Occipital lobe (tissue), 1 donor: ENCODE measurements at regions not wholly inside any gene's neighbourhood (a gene's known extent, or its start where the extent isn't known, plus 50 kb on each side); places are given as distances from the start of the nearest gene placed in this dataset.
"Not testable (repeated sequence)": the region's sequence is repeated elsewhere in the genome, so short reads cannot be mapped to it uniquely, and the experiment has no call there.

Experiments
- DNase-seq: peaks from one replicate; lab custom pipeline; 2025; lab: John Stamatoyannopoulos, UW

DNA sequence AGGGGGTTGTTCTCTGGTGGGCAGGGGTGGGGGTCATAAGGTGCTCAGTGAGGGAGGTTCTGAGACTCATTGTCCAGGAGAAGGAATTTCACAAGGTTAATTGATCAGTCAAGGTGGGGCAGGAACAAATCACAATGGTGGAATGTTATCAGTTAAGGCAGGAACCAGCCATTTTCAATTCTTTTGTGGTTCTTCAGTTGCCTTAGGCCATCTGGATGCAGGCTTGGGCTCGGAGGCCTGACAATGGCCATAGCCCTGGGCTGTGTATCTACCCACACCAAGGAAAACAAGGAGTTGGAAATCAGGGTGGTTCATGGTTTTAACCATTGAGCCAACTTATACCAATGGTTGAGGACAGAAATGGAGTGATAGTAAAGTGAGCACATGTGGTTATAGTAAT, 1221.8 kb downstream of the TYW1 start:
- no peak for DNase-seq

DNA sequence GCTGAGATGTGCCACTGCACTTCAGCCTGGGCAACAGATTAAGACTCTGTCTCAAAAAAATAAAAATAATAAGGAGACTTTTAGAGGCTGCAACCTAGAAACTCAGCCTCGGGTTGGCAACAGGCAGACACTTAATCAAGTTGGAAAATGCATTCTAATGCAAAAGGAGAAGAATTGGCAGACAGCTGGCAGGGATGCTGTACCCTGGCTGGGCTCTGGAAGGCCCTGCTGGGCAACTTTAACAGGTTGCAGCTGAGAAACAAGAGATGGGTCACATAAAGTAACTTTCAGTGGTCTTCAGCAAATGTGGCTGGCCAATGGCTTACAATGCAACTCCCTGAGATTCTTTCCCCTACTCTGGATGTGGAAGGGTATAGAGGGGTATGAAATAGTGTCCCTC, 1225.7 kb downstream of the TYW1 start:
- no peak for DNase-seq

DNA sequence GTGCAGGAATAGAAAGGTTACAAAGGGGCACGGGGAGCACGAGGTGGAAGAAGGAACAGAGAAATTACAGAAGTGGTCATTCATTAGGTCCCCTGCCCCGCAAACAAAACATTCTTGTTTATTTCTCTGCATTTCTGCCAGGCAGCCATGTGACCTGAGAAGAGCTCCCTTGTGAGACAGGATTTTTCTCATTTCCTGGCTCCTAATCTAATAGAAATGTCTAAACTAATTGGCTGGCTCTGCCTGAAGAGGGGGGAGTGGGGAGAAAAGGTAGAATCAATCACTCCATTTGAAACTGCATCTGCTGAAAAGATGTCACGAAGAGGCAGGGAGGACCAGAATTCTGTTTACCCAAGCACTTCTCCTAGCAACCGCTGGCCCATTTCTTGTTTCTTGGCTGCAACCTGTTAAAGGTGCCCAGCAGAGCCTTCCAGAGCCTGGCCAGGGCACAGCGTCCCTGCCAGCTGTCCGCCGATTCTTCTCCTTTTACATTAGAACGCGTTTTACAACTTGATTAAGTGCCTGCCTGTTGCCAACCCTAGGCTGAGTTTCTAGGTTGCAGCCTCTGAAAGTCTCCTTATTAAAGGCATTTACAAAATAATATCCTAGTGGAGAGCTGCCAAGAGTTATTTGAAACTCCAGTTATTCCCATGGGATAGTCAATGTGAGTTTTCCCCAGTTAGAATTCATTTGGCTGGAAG, 1227.6 kb downstream of the TYW1 start:
- DNase-seq = no peak

DNA sequence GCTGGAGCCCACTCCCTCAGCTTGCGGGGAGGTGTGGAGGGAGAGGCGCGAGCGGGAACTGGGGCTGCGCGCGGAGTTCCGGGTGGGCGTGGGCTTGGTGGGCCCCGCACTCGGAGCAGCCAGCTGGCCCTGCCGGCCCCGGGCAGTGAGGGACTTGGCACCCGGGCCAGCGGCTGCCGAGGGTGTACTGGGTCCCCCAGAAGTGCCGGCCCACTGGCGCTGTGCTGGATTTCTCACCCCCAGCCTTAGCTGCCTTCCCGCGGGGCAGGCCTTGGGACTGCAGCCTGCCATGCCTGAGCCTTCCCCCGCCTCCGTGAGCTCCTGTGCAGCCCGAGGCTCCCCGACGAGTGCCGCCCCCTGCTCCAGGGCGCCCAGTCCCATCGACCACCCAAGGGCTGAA, 1234.4 kb downstream of the TYW1 start:
- not testable (repeated sequence) for DNase-seq

DNA sequence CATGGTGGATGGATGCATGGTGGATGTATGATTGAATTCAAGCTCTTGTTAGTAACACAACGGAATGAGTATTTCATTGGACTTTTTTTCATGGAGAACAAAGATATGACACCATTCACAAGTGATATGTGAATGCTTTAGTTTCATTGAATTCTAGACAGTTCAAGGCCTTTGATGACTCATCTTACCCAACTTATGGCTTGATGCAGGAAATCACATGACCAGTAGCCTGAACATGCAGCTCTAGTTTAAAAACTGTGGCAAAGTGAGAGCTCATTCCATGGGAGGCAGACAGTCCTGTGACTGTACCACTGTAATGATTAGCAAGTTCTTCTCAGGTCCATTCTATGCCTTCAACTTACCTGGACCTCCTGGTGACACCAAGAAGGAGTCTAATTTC, 1239.3 kb downstream of the TYW1 start:
- no peak for DNase-seq

DNA sequence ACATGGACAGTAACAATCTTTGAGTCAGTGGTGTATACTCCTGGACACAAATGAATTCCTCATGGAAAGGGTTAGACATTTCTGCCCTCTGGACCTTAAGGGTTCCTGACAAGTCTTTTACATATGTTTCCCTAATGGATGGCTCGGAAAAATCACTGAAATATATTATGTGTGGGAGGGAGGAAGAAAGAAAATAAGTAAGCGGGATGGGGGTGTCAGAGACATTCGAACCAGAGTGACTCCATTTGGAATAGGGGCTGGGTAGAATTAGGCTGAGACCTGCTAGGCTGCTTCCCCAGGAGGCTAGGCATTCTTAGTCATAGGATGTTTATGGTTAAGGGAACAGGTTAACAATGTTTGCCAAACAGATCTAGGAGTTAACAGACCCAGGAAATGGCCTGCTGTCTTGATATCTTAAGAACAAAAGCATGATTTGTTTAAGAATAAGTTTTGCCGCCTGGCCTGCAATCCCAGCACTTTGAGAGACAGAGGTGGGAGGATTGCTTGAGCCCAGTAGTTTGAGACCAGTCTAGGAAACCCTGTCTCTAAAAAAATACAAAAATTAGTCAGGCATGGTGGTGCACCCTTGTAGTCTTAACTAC, 1241.7 kb downstream of the TYW1 start:
- DNase-seq = no peak

DNA sequence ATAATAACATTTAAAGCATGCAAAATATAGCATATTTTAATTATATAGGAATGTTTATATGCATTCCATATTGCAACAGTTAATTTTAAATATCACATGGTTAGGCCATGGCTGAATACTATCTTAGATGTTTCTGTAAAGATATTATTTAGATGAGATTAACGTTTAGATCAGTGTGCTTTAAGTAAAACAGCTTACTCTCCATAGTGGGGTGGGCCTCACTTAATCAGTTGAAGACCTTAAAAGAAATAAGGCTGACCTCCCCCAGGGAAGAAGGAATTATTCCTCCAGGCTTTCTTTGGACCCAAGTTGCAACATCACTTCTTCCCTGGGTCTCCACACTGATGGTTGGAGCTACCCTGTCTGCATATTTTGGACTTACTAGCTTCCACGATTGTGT, 1246.5 kb downstream of the TYW1 start:
- DNase-seq = no peak

DNA sequence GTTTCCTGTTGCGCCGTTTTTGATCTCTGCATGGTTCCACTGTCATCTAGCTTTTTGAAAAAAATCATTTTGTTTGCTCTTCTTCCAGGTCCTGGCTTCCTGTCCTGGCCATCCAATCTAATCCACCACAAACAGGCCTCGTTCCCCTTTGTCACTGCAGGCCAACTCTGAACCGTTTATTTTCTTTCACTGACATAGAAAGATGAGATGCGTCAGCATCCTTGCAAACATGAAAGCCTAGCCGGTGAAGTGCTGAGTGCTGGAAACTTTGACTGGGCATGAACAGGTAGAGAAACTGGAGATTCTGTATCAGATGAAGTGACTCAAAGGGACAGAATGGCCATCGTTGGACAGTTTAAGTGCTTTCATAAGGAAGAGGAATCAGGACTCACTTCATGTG, 1247.8 kb downstream of the TYW1 start:
- DNase-seq = no peak

DNA sequence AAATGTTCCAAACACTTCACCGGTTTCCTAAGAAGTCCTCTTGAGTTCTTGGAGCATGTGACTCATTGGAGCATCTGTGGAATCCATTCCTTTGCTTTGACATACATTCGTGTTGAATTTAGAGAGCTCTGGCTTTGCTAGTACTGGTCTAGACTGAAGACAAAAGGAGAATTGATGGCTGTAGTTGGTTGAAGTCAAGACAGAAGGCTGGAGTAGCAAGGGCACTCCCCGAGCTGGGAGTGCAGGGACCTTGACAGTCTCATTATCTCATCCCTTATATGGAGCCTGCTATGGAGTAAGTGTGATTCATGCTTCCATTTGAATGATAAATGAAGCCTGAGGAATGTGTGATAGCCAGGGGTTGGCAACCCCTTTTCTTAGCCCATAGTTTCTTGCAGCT, 1249.1 kb downstream of the TYW1 start:
- DNase-seq = no peak

DNA sequence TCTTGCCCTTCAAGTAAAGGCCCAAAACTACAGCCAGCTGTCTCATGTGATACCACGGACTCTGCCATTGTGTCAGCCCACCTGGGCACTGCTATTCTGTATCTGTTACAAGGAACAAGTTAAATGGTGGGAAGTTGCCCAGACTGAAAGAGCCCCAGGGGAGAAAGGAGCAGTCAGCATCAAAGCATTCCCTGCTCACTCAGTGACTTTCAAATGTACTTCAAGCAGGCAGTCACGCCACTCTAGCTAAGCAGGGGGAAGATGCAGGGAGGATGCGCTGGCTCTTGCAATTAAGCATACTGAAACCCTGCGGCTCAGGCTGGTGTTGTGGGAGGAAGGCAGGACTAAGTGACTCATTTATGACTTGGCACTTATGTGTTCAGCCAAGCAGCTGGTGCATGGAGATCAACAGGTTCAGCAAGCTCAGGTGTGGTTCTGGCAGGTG, 1249.6 kb downstream of the TYW1 start:
- DNase-seq = peak; percentile 74

DNA sequence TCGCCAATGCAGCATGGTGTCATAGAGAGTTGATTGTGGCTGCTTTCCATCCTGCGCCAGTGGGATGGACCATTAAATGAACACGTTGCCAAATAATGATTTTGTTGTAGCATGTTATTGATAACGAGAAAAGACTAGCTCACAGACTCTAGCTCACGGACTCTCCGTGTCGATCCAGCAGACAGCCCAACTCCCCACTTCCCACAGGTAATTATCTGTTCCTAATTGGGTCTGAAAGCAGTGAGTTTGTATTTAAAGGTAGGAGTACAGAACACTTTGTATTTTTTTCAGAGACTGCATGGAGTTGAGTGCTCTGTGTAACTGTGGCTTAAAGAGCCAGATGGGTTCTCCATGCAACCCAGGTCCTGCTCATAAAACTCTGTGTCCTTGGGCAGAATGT, 1250.5 kb downstream of the TYW1 start:
- no peak for DNase-seq

DNA sequence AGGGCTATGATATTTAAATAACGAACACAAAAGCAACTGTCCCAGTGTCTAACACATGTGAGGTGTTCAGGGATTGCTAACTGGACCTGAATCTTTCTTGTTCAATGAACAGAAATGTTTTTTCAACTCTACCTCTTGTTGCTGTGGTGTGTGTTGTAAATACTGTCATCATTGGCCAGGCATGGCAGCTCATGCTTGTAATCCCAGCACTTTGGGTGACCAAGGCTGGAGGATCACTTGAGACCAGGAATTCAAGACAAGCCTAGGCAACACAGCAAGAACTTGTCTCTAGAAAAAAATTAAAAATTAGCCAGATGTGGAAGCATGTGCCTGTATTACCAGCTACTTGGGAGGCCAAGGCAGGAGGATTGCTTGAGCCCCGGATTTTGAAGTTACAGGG, 1250.9 kb downstream of the TYW1 start:
- no peak for DNase-seq

DNA sequence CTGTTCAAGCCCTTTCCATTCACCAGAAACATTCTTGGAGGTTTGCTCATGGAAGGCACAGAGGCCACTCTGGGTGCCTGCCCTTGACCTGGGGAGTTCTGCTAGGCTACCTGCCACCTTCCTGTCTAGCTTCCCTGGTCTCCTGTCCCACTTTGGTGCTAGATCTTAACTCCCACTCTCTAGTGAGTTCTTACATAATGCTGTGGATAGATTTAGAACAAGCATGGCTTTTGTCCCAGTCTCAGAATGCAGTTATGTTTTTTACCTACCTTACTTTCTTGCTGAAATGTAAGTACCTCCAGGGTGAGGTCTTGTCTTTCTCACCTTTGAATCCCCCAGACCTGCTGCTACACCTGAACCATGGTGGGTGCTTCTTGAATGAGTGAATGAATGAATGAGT, 1252.3 kb downstream of the TYW1 start:
- DNase-seq = no peak

DNA sequence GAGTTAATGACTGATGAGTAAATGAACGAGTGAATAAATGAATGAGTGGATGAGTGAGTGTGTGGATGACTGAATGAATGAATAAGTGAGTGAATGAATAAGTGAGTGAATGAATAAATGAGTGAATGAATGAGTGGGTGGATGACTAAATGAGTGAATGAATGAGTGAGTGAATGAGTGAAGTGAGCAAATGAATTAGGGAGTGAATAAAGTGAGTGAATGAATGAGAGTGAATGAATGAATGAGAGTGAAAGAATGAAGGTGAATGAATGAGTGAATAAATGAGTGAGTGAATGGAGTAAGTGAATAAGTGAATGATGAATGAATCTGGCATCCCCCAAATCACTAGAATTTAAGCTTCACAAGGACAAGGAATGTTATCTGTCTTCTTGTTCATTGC, 1253.0 kb downstream of the TYW1 start:
- no peak for DNase-seq

DNA sequence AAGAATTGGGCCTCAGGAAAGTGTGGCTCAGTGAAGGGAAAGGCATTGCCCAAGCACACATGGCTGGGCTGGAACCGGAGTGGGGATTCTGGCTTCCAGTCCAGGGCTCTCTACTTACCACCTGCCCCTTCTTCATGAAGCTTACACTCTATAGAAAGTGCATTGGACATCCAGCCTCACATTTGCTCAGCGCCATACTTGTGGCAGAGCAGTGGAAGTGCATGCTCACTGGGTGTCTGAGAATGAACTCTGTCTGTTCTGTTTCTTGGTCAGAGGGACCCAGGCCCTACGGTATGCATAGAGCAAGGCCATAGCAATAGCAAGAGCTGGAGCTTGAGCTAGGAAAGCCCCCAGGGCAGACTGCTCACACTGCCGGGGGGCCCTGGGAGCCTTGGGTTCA, 1253.5 kb downstream of the TYW1 start:
- DNase-seq = no peak

DNA sequence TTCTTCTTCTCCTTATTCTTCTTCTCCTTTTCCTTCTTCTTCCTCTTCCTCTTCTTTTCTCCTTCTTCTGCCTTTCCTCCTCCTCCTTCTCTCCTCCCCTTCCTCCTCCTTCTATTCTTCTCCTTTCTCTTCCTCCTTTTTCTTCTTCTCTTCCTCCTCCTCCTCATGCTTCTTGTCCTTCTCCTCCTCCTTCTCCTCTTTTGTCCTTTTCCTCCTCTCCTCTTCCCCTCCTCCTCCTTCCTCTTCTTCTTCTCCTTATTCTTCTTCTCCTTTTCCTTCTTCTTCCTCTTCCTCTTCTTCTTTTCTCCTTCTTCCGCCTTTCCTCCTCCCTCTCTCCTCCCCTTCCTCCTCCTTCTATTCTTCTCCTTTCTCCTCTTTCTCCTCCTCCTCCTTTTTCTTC, 1258.2 kb downstream of the TYW1 start:
- DNase-seq = not testable (repeated sequence)

DNA sequence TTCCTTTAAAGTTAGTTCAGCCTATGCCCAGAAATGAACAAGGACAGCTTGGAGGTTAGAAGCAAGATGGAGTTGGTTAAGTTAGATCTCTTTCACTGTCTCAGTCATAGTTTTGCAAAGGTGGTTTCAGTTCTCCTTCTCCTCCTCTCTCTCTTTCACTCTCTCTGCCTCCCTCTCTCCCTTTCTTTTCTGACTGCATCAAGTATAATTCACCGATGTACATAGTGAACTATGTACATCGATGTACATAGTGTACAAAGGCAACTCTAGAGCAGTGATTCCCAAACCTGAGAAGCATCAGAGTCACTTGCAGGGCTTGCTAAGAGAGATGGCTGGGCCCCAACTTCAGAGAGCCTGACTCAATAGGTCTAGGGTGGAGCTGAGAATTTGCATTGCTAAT, 1259.7 kb downstream of the TYW1 start:
- no peak for DNase-seq

DNA sequence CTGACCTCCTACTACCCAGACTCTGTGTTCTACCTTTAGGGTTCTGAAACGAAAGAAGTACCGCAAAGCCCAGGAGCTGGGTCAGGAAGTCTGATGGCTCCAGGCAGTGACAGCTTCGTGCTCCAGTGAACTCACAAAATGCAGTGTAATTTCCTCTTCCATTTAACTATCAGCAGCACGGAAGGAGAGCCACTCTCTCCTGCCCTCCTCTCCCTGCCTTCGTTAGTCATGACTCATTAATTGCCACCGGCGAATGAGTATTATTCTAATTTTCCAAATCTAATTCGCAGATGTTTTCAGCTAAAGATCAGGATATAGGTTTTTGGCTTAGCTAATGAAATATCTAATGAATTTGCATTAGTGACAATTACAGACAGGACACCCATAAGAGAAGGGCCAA, 1262.0 kb downstream of the TYW1 start:
- no peak for DNase-seq

DNA sequence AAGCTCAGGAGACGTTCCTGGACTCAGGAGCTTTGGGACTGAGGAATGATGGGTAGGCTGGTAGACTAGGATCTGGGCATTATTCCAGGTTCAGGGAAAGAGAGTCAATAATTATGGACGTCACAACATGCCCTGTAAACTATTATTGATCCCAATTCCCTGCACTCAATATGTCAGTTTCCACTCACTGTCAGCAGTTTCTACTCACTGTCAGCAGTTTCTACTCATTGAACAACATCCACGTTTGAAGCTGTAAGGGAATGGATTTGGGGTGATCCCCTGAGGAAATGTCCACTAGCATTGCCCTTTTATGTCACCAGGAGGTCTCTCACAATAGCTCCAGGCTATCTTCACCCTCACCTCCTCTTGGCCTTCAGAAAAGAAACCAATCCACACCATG, 1268.6 kb downstream of the TYW1 start:
- no peak for DNase-seq

DNA sequence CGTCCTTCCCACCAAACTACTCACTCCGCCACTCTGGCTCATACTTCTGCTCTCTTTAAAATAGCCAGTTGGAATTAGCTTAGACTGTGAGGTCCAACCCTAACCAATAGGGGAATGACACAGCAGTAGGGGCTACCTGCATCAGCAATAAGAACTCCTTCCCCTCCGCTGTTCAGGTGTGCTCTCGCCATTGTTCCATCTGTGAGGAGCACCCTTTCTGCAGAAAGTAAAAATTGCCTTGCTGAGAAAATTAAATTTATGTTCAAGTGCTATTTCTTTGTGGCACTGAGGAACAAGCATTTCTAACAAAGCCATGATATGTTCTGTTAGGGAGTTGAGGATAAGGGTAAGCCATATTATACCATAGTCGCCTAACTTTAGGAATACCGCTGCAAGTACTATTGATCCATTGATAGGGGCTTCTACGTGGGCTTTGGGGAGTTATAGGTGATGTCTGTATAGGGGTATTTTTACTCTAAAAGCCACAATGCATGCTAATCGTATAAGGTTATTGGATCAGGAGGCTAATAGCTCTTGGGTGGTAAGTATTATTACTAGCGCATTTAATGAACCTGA, 1269.5 kb downstream of the TYW1 start:
- DNase-seq = no peak

DNA sequence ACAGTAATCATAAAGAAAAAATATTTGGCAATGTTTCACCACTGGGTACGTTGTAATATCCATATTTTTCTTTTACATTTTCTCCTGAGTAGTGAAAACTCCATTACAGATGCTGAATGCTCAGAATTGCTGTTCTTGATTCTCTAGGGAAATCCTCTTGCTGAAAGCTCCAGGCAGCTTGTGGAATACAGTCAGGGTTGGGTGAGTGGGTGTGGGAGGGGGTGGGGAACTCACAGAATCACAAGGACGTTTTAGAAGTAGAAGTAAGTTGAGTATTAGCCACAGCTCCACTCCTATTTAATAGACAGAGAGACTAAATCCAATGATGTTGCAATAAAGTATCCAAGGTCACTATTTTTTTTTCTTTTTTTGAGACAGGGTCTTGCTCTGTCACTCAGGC, 1270.9 kb downstream of the TYW1 start:
- no peak for DNase-seq

DNA sequence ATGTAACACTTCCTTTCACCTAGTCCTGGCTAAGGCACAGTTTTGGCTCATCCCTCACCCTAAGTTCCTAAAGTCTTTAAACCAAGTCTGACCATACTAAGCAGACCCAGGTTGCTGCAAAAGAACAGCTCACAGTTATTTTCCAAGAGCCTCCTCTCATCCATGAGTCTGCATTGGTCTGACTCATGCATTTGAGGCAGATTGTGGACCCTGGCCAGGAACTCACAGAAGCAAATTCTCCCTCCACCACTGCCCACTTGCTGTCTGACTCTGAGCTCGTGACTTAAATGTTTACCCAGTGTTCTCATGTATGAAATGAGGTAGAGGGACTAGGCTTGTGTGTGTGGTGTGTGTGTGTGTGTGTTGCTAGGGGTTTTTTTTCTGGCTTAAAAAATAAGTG, 1272.8 kb downstream of the TYW1 start:
- DNase-seq = peak; percentile 47

DNA sequence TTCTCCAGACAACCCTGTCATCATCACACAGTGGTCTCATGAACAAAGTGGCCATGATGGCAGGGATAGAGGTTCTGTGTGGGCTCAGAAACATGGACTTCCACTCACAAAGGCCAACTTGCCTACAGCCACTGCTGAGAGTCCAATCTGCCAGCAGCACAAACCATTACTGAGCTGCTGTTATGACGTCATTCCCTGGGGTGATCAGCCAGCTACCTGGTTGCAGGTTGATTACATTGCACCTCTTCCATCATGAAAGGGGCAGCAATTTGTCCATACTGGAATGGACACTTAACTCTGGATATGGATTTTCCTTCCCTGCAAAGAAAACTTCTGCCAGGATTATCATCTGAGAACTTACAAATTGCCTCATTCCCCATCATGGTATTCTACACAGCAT, 1275.9 kb downstream of the TYW1 start:
- no peak for DNase-seq
